ENCODE measurements at regions not wholly inside any gene's neighbourhood (a gene's known extent, or its start where the extent isn't known, plus 50 kb on each side); places are given as distances from the start of the nearest gene placed in this dataset.
"Not testable (repeated sequence)": the region's sequence is repeated elsewhere in the genome, so short reads cannot be mapped to it uniquely, and the experiment has no call there.

GRCh38 chr2:16750925-16751214 is 85.2 kb upstream of the CYRIA start:
- not testable (repeated sequence) for TF ChIP-seq CTCF, POLR2A (IDR thresholded peaks at IDR 0.05)

Data from prostate gland (tissue), 2 donors.